MM.1S (cell line): ENCODE measurements at regions not wholly inside any gene's neighbourhood (a gene's known extent, or its start where the extent isn't known, plus 50 kb on each side); places are given as distances from the start of the nearest gene placed in this dataset.

Experiments used
- DNase-seq: peaks from one replicate; pipeline ENCODE4 v3.0.0-alpha.2; 2015
- H2AFZ ChIP-seq: fragments of 300-600 bp; sonication (generic); 2 replicates; pipeline ENCODE4 v1.6.0; 2016; ENCODE audit warnings: antibody characterized with exemption, low read length
- H3F3A ChIP-seq: fragments of 300-600 bp; sonication (generic); 2 replicates; pipeline ENCODE4 v1.6.1; 2016; ENCODE audit warnings: mild to moderate bottlenecking, antibody characterized with exemption, low read length, moderate library complexity, mixed read lengths; ENCODE audit not compliant: insufficient read depth
- H3K27ac ChIP-seq: fragments of 300-600 bp; sonication (generic); 2 replicates; pipeline ENCODE4 v1.5.1; 2016; ENCODE audit warnings: mild to moderate bottlenecking, low read length
- H3K27me3 ChIP-seq: fragments of 300-600 bp; sonication (generic); replicated peaks from 2 replicates; pipeline ENCODE4 v1.6.0; 2016; ENCODE audit warnings: low read length; ENCODE audit not compliant: insufficient read depth
- H3K36me3 ChIP-seq: fragments of 300-600 bp; sonication (generic); replicated peaks from 2 replicates; pipeline ENCODE4 v1.6.1; 2016; ENCODE audit warnings: mild to moderate bottlenecking, low read length, mixed read lengths; ENCODE audit not compliant: insufficient read depth
- H3K4me1 ChIP-seq: fragments of 300-600 bp; sonication (generic); 2 replicates; pipeline ENCODE4 v1.6.1; 2016; ENCODE audit warnings: low read length, mixed read lengths
- H3K4me2 ChIP-seq: fragments of 300-600 bp; sonication (generic); 2 replicates; pipeline ENCODE4 v1.6.0; 2016; ENCODE audit warnings: low read depth, low read length
- H3K4me3 ChIP-seq: fragments of 300-600 bp; sonication (generic); 2 replicates; pipeline ENCODE4 v1.5.1; 2016; ENCODE audit warnings: low read length, mixed read lengths
- H3K79me2 ChIP-seq: fragments of 300-600 bp; sonication (generic); 2 replicates; pipeline ENCODE4 v1.6.1; 2016; ENCODE audit warnings: mixed run types, low read length, mixed read lengths
- H3K9ac ChIP-seq: fragments of 300-600 bp; sonication (generic); 2 replicates; pipeline ENCODE4 v1.6.1; 2016; ENCODE audit warnings: low read length, mixed read lengths
- H3K9me2 ChIP-seq: fragments of 300-600 bp; sonication (generic); replicated peaks from 2 replicates; pipeline ENCODE4 v1.6.1; 2016; ENCODE audit warnings: mild to moderate bottlenecking, low read length, mixed read lengths; ENCODE audit not compliant: insufficient read depth
- H3K9me3 ChIP-seq: fragments of 300-600 bp; sonication (generic); replicated peaks from 2 replicates; pipeline ENCODE4 v1.6.1; 2016; ENCODE audit warnings: mild to moderate bottlenecking, low read length, mixed read lengths; ENCODE audit not compliant: insufficient read depth
- H4K20me1 ChIP-seq: fragments of 300-600 bp; sonication (generic); 2 replicates; pipeline ENCODE4 v1.6.1; 2016; ENCODE audit warnings: mild to moderate bottlenecking, low read length, moderate library complexity, mixed read lengths; ENCODE audit not compliant: insufficient read depth
- CTCF ChIP-seq: fragments of 300-600 bp; sonication (generic); IDR thresholded peaks from 2 replicates; pipeline ENCODE4 v1.5.1; 2016; ENCODE audit warnings: antibody characterized with exemption, low read length, mixed read lengths
- EZH2 ChIP-seq: fragments of 300-600 bp; sonication (generic); optimal IDR thresholded peaks from 2 replicates; pipeline ENCODE3; 2017; ENCODE audit warnings: low read depth, mild to moderate bottlenecking, antibody characterized with exemption, low read length, mixed read lengths
- EZH2phosphoT487 ChIP-seq: fragments of 300-600 bp; sonication (generic); IDR thresholded peaks from 2 replicates; pipeline ENCODE4 v1.6.1; 2018; ENCODE audit warnings: antibody characterized with exemption, low read length

- no peaks in the 10 kb centered on the region for H3K4me1 ChIP-seq
- no peaks in the 10 kb centered on the region for H3K9me2 ChIP-seq
- no peaks in the 10 kb centered on the region for H3K36me3 ChIP-seq
- no peak for DNase-seq
- H3K9ac ChIP-seq, result no peak overlapping the region
- no peaks in the 10 kb centered on the region for H3K27me3 ChIP-seq
- no peaks in the 10 kb centered on the region for H3K9me3 ChIP-seq
- H3K79me2 ChIP-seq, result no peaks in the 10 kb centered on the region
- TF ChIP-seq EZH2phosphoT487, result no peak
- TF ChIP-seq EZH2, result no peak
- no peak for TF ChIP-seq CTCF
- H3K27ac ChIP-seq, result no peak overlapping the region
- no peaks in the 10 kb centered on the region for H3F3A ChIP-seq
- no peak overlapping the region for H3K4me2 ChIP-seq
- no peaks in the 10 kb centered on the region for H4K20me1 ChIP-seq
- H2AFZ ChIP-seq, result no peak overlapping the region
- H3K4me3 ChIP-seq, result no peak overlapping the region
Observed at GRCh38 chr6:100979267-100979666, 98.1 kb upstream of the ASCC3 start.

GRCh38 chr6:100980949-100981348, 99.8 kb upstream of the ASCC3 start:
- Histone ChIP-seq H3K79me2 (no peaks in the 10 kb centered on the region), H4K20me1 (no peaks in the 10 kb centered on the region), H2AFZ (no peak overlapping the region), H3K27me3 (no peaks in the 10 kb centered on the region), H3K9me2 (no peaks in the 10 kb centered on the region), H3F3A (no peaks in the 10 kb centered on the region), H3K4me2 (no peak overlapping the region), H3K4me3 (no peak overlapping the region), H3K27ac (no peak overlapping the region), H3K4me1 (no peaks in the 10 kb centered on the region), H3K9me3 (no peaks in the 10 kb centered on the region), H3K36me3 (no peaks in the 10 kb centered on the region), H3K9ac (no peak overlapping the region)
- DNase-seq, result no peak
- no peak for TF ChIP-seq CTCF

- H3K27ac ChIP-seq, result no peak overlapping the region
- H3K4me2 ChIP-seq, result no peak overlapping the region
Observed at GRCh38 chr6:100986921-100987320, 105.8 kb upstream of the ASCC3 start.

More at GRCh38 chr6:100986921-100987320, 105.8 kb upstream of the ASCC3 start:
- Histone ChIP-seq H3K79me2 (no peaks in the 10 kb centered on the region), H3K4me3 (no peak overlapping the region), H3K9ac (no peak overlapping the region), H3K9me2 (no peaks in the 10 kb centered on the region), H3F3A (no peaks in the 10 kb centered on the region), H3K36me3 (no peaks in the 10 kb centered on the region), H3K27me3 (no peaks in the 10 kb centered on the region), H2AFZ (no peak overlapping the region), H3K9me3 (no peaks in the 10 kb centered on the region), H4K20me1 (no peaks in the 10 kb centered on the region), H3K4me1 (no peaks in the 10 kb centered on the region)
- TF ChIP-seq CTCF (no peak), EZH2 (no peak), EZH2phosphoT487 (no peak)
- no peak for DNase-seq
